ENCODE measurements at regions not wholly inside any gene's neighbourhood (a gene's known extent, or its start where the extent isn't known, plus 50 kb on each side); places are given as distances from the start of the nearest gene placed in this dataset.

GRCh38 chr3:161560008-161560637 is 63.5 kb downstream of the OTOL1 start (continued):
- TF ChIP-seq, protein P1, sequence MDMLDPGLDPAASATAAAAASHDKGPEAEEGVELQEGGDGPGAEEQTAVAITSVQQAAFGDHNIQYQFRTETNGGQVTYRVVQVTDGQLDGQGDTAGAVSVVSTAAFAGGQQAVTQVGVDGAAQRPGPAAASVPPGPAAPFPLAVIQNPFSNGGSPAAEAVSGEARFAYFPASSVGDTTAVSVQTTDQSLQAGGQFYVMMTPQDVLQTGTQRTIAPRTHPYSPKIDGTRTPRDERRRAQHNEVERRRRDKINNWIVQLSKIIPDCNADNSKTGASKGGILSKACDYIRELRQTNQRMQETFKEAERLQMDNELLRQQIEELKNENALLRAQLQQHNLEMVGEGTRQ (IDR thresholded peaks at IDR 0.05): no peak
- TF ChIP-seq SMC3 (IDR thresholded peaks at IDR 0.05): peak; percentile 88
- TF ChIP-seq SREBF2 (IDR thresholded peaks at IDR 0.05): no peak
- TF ChIP-seq EHF (CRISPR knock-in tag; IDR thresholded peaks at IDR 0.05): no peak
- no peak for TF ChIP-seq MAFK (IDR thresholded peaks at IDR 0.05; ENCODE audit: partially characterized antibody)
- no peak for TF ChIP-seq CBX2 (IDR thresholded peaks at IDR 0.05; ENCODE audit: borderline replicate concordance, low read depth)
- TF ChIP-seq RCOR1 (IDR thresholded peaks at IDR 0.05; ENCODE audit: low read depth, low read length): no peak

DNA sequence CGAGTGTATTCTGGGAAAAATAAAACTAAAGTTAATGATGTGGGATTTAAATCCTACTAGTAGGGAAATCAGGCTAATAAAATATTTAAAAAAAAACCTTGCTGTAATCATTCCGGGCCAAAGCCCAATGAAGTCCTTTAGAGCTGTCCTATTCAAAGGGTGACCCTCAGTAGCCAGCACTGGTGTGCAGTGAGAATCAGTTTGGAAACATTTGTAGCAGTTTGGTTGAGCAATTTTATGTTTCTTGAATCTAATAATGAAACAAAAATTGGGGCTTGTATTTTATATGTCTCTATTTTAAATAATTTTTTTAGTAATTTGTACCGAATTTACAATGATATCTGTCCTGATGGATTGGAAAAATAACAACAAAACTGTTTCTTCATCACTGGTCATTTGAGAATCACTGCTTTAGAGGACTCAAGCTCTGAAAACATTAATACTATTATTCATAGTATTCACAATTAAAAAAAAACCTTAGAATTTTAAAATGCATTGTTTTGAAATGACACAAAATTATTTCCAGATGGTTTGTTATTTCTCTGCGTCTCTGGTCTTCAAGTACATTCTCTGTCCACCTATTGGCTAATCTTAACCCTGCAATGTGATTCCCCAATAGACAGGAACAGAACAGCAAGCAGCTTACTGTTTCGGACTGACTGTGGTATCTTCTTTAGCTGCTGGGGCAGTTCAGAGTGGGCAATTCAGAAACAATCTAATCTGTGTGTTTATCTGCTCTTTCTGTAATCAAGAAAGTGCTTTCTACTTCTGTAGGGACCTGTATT is 71.2 kb downstream of the OTOL1 start:
- WGBS (ENCODE audit: missing lambda C conversion rate): 46% methylated on average over 5 of the region's 5 CpGs
- no peak for FAIRE-seq
- no peaks in the 10 kb centered on the region for H3K4me1 ChIP-seq
- H3K27ac ChIP-seq: no peak overlapping the region
- POLR2A ChIA-PET: no interaction called here
- no peak overlapping the region for H3K4me2 ChIP-seq
- CTCF ChIA-PET: interaction anchor here (1.1 kb wide), 1 partner anchor 11 kb away, joined by 3 read pairs; no protein-coding TSS in a partner anchor
- no peak for DNase-seq (ENCODE audit: low read depth in 1 of 2, low spot score in 1 of 2)
- ATAC-seq: no peak
- no peaks in the 10 kb centered on the region for H3K9me3 ChIP-seq
- no peak for TF ChIP-seq HDAC2 (IDR thresholded peaks at IDR 0.05)
- TF ChIP-seq EHF (CRISPR knock-in tag; IDR thresholded peaks at IDR 0.05): no peak
- no peak for TF ChIP-seq RCOR1 (IDR thresholded peaks at IDR 0.05; ENCODE audit: low read depth, low read length)
- TF ChIP-seq MAFK (IDR thresholded peaks at IDR 0.05; ENCODE audit: partially characterized antibody): no peak
- no peak for TF ChIP-seq NPAS2 (CRISPR knock-in tag; IDR thresholded peaks at IDR 0.05; ENCODE audit: borderline replicate concordance)
- TF ChIP-seq HOXA7 (CRISPR knock-in tag; IDR thresholded peaks at IDR 0.05): no peak
- TF ChIP-seq RAD21 (conservative IDR thresholded peaks at IDR 0.05 in 1 of 2, IDR thresholded peaks at IDR 0.05 in 1 of 2): no peak
- no peak overlapping the region for H3K4me3 ChIP-seq

DNA sequence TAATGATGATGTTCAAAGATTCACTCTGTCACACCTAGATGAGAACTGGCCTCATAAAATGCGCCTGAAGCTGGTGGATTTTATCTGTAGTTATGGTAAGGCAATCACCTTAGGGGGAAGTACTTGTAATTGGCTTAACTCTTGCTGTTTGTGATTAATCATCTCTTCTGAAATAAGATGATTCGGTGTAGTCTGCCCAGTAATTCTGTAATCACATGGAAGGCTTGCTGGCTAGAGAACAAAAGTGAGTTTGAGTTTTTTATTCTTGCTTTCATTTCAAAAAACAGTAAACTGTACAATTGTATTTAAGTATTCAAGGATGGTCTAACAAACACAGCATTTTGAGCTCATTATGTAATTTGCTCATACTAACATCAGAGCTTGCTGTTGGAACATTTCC is 72.1 kb downstream of the OTOL1 start:
- TF ChIP-seq E2F6 (IDR thresholded peaks at IDR 0.05; ENCODE audit: borderline replicate concordance, low read depth) (no peak), CBX2 (IDR thresholded peaks at IDR 0.05; ENCODE audit: borderline replicate concordance, low read depth) (no peak), RFX5 (IDR thresholded peaks at IDR 0.05) (no peak), ZNF302 (CRISPR knock-in tag; IDR thresholded peaks at IDR 0.05) (no peak), ZFP36 (IDR thresholded peaks at IDR 0.05; ENCODE audit: borderline replicate concordance, partially characterized antibody) (no peak), REST (IDR thresholded peaks at IDR 0.05) (no peak), CEBPB (IDR thresholded peaks at IDR 0.05) (no peak), RAD21 (conservative IDR thresholded peaks at IDR 0.05 in 1 of 2, IDR thresholded peaks at IDR 0.05 in 1 of 2) (no peak)
- TF ChIP-seq, protein P2, sequence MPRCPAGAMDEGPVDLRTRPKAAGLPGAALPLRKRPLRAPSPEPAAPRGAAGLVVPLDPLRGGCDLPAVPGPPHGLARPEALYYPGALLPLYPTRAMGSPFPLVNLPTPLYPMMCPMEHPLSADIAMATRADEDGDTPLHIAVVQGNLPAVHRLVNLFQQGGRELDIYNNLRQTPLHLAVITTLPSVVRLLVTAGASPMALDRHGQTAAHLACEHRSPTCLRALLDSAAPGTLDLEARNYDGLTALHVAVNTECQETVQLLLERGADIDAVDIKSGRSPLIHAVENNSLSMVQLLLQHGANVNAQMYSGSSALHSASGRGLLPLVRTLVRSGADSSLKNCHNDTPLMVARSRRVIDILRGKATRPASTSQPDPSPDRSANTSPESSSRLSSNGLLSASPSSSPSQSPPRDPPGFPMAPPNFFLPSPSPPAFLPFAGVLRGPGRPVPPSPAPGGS (IDR thresholded peaks at IDR 0.05): no peak
- ChIA-PET CTCF (interaction anchor here (1.1 kb wide), 1 partner anchor 12 kb away, joined by 3 read pairs; no protein-coding TSS in a partner anchor), POLR2A (no interaction called here)
- no peak for DNase-seq (ENCODE audit: low read depth in 1 of 2, low spot score in 1 of 2)
- WGBS (ENCODE audit: missing lambda C conversion rate): 26% methylated on average over 2 of the region's 2 CpGs
- Histone ChIP-seq H3K4me3 (no peak overlapping the region), H3K4me2 (no peak overlapping the region), H3K9me3 (no peaks in the 10 kb centered on the region), H3K27ac (no peak overlapping the region), H3K4me1 (no peaks in the 10 kb centered on the region)
- FAIRE-seq: no peak
- no peak for ATAC-seq

All from A549 (cell line).